HUES6 (cell line): ENCODE measurements at regions not wholly inside any gene's neighbourhood (a gene's known extent, or its start where the extent isn't known, plus 50 kb on each side); places are given as distances from the start of the nearest gene placed in this dataset.

Source experiments
- H3K27ac ChIP-seq: 2 replicates; pipeline ENCODE4 v1.7.0; 2013; ENCODE audit warnings: low read depth, mild to moderate bottlenecking, low read length, inconsistent platforms
- H3K27me3 ChIP-seq: 2 replicates; pipeline ENCODE4 v1.6.1; 2013; ENCODE audit warnings: low read length; ENCODE audit not compliant: control insufficient read depth, insufficient read depth
- H3K36me3 ChIP-seq: 2 replicates; pipeline ENCODE4 v1.6.1; 2013; ENCODE audit warnings: low read length; ENCODE audit not compliant: control insufficient read depth, insufficient read depth
- H3K4me1 ChIP-seq: 2 replicates; pipeline ENCODE4 v1.6.1; 2013; ENCODE audit warnings: low read length; ENCODE audit not compliant: control insufficient read depth, insufficient read depth
- H3K4me3 ChIP-seq: 2 replicates; pipeline ENCODE4 v1.5.1; 2013; ENCODE audit warnings: low read depth, low read length
- H3K9ac ChIP-seq: one replicate; pipeline ENCODE4 v1.6.1; 2013; ENCODE audit warnings: mild to moderate bottlenecking, low read length
- H3K9me3 ChIP-seq: 2 replicates; pipeline ENCODE4 v1.6.1; 2013; ENCODE audit warnings: low read depth, low read length; ENCODE audit not compliant: control insufficient read depth, insufficient read depth

DNA sequence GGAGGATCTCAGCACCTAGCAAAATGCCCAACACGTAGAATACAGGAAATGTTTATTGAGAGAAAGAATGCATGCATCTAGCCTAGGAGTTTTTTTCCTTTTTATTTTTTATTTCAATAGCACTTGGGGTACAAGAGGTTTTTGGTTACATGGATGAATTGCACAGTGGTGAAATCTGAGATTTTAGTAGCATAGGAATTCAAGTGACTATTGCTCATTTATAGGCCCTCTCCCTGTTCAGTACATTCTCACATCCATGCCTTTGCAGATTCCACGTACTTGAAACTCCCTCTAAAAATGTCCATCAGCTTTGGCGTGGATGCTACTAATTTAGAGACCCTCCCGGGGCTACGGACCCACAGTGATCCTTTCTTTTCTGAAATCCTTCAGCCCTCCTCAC is 61.7 kb upstream of the PIAS1 start:
- H3K36me3 ChIP-seq: no peaks in the 10 kb centered on the region

DNA sequence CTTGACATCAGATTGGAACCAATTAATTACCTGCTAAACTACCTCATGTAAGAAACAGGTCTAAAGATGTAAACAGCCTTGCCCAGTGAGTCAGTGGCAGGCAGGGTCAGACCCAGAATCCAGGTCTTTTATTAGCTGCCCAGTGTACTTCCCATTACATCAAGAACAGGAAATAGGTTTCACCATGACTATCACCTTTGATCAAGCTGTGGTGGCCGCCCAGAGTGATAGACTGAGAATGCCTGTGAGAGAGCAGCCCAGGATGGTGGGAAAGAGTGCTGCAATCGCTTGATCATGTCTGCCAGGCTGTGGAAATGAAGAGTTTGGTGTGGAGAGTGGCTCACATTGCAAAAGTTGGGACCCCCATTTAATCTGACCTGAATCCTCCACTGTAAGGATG is 61.3 kb upstream of the PIAS1 start:
- H3K4me1 ChIP-seq: no peaks in the 10 kb centered on the region
- H3K27me3 ChIP-seq: no peaks in the 10 kb centered on the region
- no peak overlapping the region for H3K9ac ChIP-seq
- H3K9me3 ChIP-seq: no peaks in the 10 kb centered on the region
- H3K27ac ChIP-seq: no peak overlapping the region
- H3K4me3 ChIP-seq: no peak overlapping the region
- H3K36me3 ChIP-seq: no peaks in the 10 kb centered on the region

More for the DNA sequence above, 61.7 kb upstream of the PIAS1 start:
- H3K27me3 ChIP-seq: no peaks in the 10 kb centered on the region
- no peak overlapping the region for H3K4me3 ChIP-seq
- no peak overlapping the region for H3K27ac ChIP-seq
- no peaks in the 10 kb centered on the region for H3K9me3 ChIP-seq
- H3K9ac ChIP-seq: no peak overlapping the region
- H3K4me1 ChIP-seq: no peaks in the 10 kb centered on the region

- no peaks in the 10 kb centered on the region for H3K27me3 ChIP-seq
Observed at GRCh38 chr15:67997996-67998395, 56.1 kb upstream of the PIAS1 start.

DNA sequence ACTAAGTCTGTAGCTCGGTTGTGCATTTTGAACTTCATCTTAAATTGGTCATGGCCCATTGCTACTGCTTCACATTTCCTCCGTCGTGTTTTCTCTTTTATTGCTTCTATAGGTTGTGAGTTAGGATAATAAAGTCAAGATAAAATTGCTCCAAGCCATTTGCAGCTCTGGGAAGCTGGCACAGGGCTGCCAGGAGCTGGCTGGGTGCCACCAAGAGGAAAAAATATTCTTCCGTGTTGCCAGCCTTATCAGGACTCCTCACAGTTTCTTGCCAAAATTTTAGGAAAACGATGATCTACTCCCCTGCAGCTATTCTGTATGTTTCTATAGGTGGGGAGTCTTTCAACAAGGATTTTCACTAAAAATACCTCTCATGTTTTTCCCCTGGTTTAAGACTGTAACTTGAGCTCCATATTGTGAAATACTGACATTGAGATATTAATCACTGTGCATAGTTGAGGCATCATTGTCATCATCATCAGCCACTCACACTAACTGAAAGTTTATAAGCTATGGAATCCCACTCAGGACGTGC is 55.4 kb upstream of the PIAS1 start:
- Histone ChIP-seq H3K4me3 (no peak overlapping the region), H3K4me1 (no peaks in the 10 kb centered on the region), H3K9ac (no peak overlapping the region), H3K27me3 (no peaks in the 10 kb centered on the region), H3K27ac (no peak overlapping the region), H3K9me3 (no peaks in the 10 kb centered on the region), H3K36me3 (no peaks in the 10 kb centered on the region)

More at GRCh38 chr15:67997996-67998395, 56.1 kb upstream of the PIAS1 start:
- Histone ChIP-seq H3K27ac (no peak overlapping the region), H3K36me3 (no peaks in the 10 kb centered on the region), H3K9me3 (no peaks in the 10 kb centered on the region), H3K9ac (no peak overlapping the region), H3K4me1 (no peaks in the 10 kb centered on the region), H3K4me3 (no peak overlapping the region)

DNA sequence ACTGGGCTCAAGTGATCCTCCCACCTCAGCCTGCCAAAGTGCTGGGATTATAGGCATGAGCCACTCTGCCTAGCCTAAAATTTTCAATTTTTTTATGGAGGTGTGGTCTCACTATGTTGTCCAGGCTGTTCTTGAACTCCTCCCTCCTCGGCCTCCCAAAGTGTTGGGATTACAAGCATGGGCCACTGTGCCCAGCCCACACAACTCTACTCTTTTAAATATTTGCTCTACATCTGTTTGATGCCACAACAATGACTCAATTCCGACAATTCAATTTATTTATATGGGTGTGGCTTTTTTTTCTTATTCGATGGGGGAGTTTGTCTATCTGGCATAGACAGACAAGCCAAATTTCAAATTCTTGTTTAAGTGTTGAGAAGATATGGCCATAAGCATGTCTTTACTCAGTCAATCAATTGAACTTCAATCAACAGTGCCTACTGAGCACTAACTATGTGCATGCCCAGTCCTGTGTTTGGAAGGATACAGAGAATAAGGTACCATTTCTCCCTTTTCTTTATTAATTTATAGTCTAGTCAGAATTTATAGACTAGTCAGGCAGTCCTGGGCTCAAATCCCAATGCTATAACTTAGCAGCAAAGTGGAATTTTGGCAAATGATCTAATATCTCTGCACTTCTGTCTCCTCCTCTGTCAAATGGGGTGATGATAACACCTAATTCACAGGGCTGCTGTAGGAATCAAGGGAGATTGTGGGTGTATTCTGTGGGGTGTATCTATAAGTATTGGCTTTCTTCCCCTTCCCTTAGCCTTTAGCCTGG is 54.6 kb upstream of the PIAS1 start:
- H3K27ac ChIP-seq: no peak overlapping the region
- no peaks in the 10 kb centered on the region for H3K27me3 ChIP-seq
- H3K4me3 ChIP-seq: no peak overlapping the region
- H3K36me3 ChIP-seq: no peaks in the 10 kb centered on the region
- H3K9me3 ChIP-seq: no peaks in the 10 kb centered on the region
- H3K9ac ChIP-seq: no peak overlapping the region
- H3K4me1 ChIP-seq: no peaks in the 10 kb centered on the region

- Histone ChIP-seq H3K9ac (no peak overlapping the region), H3K9me3 (peaks cover 4% of the 10 kb centered on the region; the same call in 1 of the 2 replicates), H3K36me3 (no peaks in the 10 kb centered on the region), H3K4me1 (no peaks in the 10 kb centered on the region), H3K4me3 (no peak overlapping the region), H3K27me3 (no peaks in the 10 kb centered on the region), H3K27ac (no peak overlapping the region)
Observed at GRCh38 chr15:68000754-68001153, 53.4 kb upstream of the PIAS1 start.

GRCh38 chr15:68001811-68002210 is 52.3 kb upstream of the PIAS1 start:
- H3K4me1 ChIP-seq: no peaks in the 10 kb centered on the region
- H3K9me3 ChIP-seq: peaks cover 12% of the 10 kb centered on the region
- no peaks in the 10 kb centered on the region for H3K27me3 ChIP-seq
- no peak overlapping the region for H3K4me3 ChIP-seq
- H3K36me3 ChIP-seq: no peaks in the 10 kb centered on the region
- H3K9ac ChIP-seq: no peak overlapping the region
- H3K27ac ChIP-seq: no peak overlapping the region

DNA sequence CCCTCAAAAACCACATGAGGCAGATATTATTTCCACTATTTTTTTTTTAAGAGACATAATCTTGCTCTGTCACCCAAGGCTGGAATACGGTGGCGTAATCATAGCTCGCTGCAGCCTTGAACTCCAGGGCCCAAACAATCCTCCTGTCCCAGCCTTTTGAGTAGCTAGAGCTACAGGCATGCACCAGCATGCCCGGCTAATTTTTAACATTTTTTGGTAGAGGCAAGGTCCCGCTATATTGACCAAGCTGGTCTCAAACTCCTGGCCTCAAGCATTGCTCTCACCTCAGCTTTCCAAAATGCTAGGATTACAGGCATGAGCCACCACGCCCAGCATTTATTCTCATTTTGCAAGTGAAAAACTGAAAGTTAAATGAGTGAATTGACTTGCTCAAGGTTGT is 50.8 kb upstream of the PIAS1 start:
- Histone ChIP-seq H3K4me3 (no peak overlapping the region), H3K36me3 (no peaks in the 10 kb centered on the region), H3K9me3 (peaks cover 21% of the 10 kb centered on the region), H3K27me3 (no peaks in the 10 kb centered on the region), H3K27ac (no peak overlapping the region), H3K4me1 (no peaks in the 10 kb centered on the region), H3K9ac (no peak overlapping the region)
